Breast epithelium (tissue), 4 donors: ENCODE measurements at regions not wholly inside any gene's neighbourhood (a gene's known extent, or its start where the extent isn't known, plus 50 kb on each side); places are given as distances from the start of the nearest gene placed in this dataset.

Source experiments
- DNase-seq, 2 donors: peaks; one replicate each; pipeline ENCODE4 v3.0.0-alpha.2; 2019; ENCODE audit warnings: low spot score in 2 of 2
- H3K27ac ChIP-seq, 2 donors: fragments of 200-600 bp; sonication (generic) in 1 of 2; one replicate each; pipeline ENCODE4 v1.5.1; 2016 to 2019; ENCODE audit warnings: mild to moderate bottlenecking in 1 of 2
- H3K27me3 ChIP-seq, 2 donors: fragments of 200-600 bp; sonication (generic) in 1 of 2; one replicate each; pipeline versions ENCODE4 v1.5.1 to v1.6.0; 2017 to 2019; ENCODE audit warnings: control low read depth in 1 of 2, mild to moderate bottlenecking in 1 of 2
- H3K36me3 ChIP-seq: fragments of 200-600 bp; one replicate; pipeline ENCODE4 v1.5.1; 2019
- H3K4me1 ChIP-seq, 2 donors: fragments of 200-600 bp; sonication (generic); one replicate each; pipeline ENCODE4 v1.5.1; 2016 to 2019; ENCODE audit warnings: control low read depth in 1 of 2
- H3K4me3 ChIP-seq, 3 donors: fragments of 200-600 bp; sonication (generic); 1 replicate in 2 of 3; 2 replicates in 1 of 3; pipeline ENCODE4 v1.5.1; 2016 to 2019; ENCODE audit warnings: mild to moderate bottlenecking in 3 of 3, moderate library complexity in 2 of 3
- H3K9me3 ChIP-seq, 2 donors: fragments of 200-600 bp; sonication (generic) in 1 of 2; one replicate each; pipeline ENCODE4 v1.5.1; 2016 to 2019; ENCODE audit warnings: control low read depth in 1 of 2
- CTCF ChIP-seq, 3 donors: fragments of 450-650 bp; IDR thresholded peaks; one replicate each; pipeline ENCODE4 v1.5.1; 2016 to 2017; ENCODE audit warnings: antibody characterized with exemption in 3 of 3, mild to moderate bottlenecking in 3 of 3, moderate library complexity in 3 of 3
- POLR2A ChIP-seq: fragments of 450-650 bp; IDR thresholded peaks from one replicate; pipeline ENCODE4 v1.6.1; 2016; ENCODE audit warnings: antibody characterized with exemption, mild to moderate bottlenecking, moderate library complexity
- POLR2AphosphoS5 ChIP-seq, 3 donors: sonication (generic); formaldehyde crosslinking; IDR thresholded peaks; one replicate each; pipeline ENCODE4 v1.6.1; 2017; ENCODE audit warnings: antibody characterized with exemption in 3 of 3
- intact Hi-C: fragments of 100-400 bp; cut with DNase I; formaldehyde crosslinking; loops from one replicate; pipeline ENCODE4 v1.15.1; 2023; ENCODE audit warnings: low total_unique reads

GRCh38 chr18:47471784-47472183 is 220.3 kb upstream of the SKOR2 start:
- intact Hi-C loops, result loop anchor here (5.0 kb wide), 1 partner anchor 849 kb away; no protein-coding TSS in a partner anchor
- Histone ChIP-seq H3K4me3 (no peak overlapping the region), H3K27ac (no peak overlapping the region), H3K4me1 (no peaks in the 10 kb centered on the region), H3K27me3 (no peaks in the 10 kb centered on the region), H3K36me3 (no peaks in the 10 kb centered on the region), H3K9me3 (no peaks in the 10 kb centered on the region)
- no peak for DNase-seq
- TF ChIP-seq POLR2AphosphoS5 (IDR thresholded peaks at IDR 0.05) (no peak), POLR2A (no peak), CTCF (IDR thresholded peaks at IDR 0.05) (no peak)

GRCh38 chr18:47470941-47471340 is 219.5 kb upstream of the SKOR2 start:
- intact Hi-C loops, result loop anchor here (5.0 kb wide), 1 partner anchor 849 kb away; no protein-coding TSS in a partner anchor
- DNase-seq, result no peak
- Histone ChIP-seq H3K4me1 (no peaks in the 10 kb centered on the region), H3K9me3 (no peaks in the 10 kb centered on the region), H3K36me3 (no peaks in the 10 kb centered on the region), H3K27me3 (no peaks in the 10 kb centered on the region), H3K4me3 (no peak overlapping the region), H3K27ac (no peak overlapping the region)
- no peak for TF ChIP-seq POLR2A
- no peak for TF ChIP-seq CTCF (IDR thresholded peaks at IDR 0.05)
- no peak for TF ChIP-seq POLR2AphosphoS5 (IDR thresholded peaks at IDR 0.05)

- intact Hi-C loops, result no loop called here
- H3K4me3 ChIP-seq, result no peak overlapping the region
- no peaks in the 10 kb centered on the region for H3K36me3 ChIP-seq
- H3K9me3 ChIP-seq, result no peaks in the 10 kb centered on the region
- DNase-seq, result no peak
- TF ChIP-seq CTCF (IDR thresholded peaks at IDR 0.05), result no peak
- no peak for TF ChIP-seq POLR2AphosphoS5 (IDR thresholded peaks at IDR 0.05)
- no peak for TF ChIP-seq POLR2A
- H3K27me3 ChIP-seq, result no peaks in the 10 kb centered on the region
- no peaks in the 10 kb centered on the region for H3K4me1 ChIP-seq
- no peak overlapping the region for H3K27ac ChIP-seq
Observed at GRCh38 chr18:47469576-47469975, 218.1 kb upstream of the SKOR2 start.

- TF ChIP-seq CTCF (IDR thresholded peaks at IDR 0.05) (no peak), POLR2A (no peak), POLR2AphosphoS5 (IDR thresholded peaks at IDR 0.05) (no peak)
- Histone ChIP-seq H3K9me3 (no peaks in the 10 kb centered on the region), H3K4me1 (no peaks in the 10 kb centered on the region), H3K36me3 (no peaks in the 10 kb centered on the region), H3K27ac (no peak overlapping the region), H3K4me3 (no peak overlapping the region), H3K27me3 (no peaks in the 10 kb centered on the region)
- DNase-seq, result no peak
- intact Hi-C loops, result no loop called here
Observed at GRCh38 chr18:47461977-47462376, 210.5 kb upstream of the SKOR2 start.

GRCh38 chr18:47461406-47461948 is 210.0 kb upstream of the SKOR2 start:
- Histone ChIP-seq H3K4me3 (no peak overlapping the region), H3K9me3 (no peaks in the 10 kb centered on the region), H3K27ac (no peak overlapping the region), H3K4me1 (no peaks in the 10 kb centered on the region), H3K36me3 (no peaks in the 10 kb centered on the region), H3K27me3 (no peaks in the 10 kb centered on the region)
- intact Hi-C loops, result no loop called here
- TF ChIP-seq CTCF (IDR thresholded peaks at IDR 0.05), result no peak
- TF ChIP-seq POLR2AphosphoS5 (IDR thresholded peaks at IDR 0.05), result no peak
- no peak for TF ChIP-seq POLR2A
- no peak for DNase-seq
